ENCODE measurements at regions not wholly inside any gene's neighbourhood (a gene's known extent, or its start where the extent isn't known, plus 50 kb on each side); places are given as distances from the start of the nearest gene placed in this dataset.

DNA sequence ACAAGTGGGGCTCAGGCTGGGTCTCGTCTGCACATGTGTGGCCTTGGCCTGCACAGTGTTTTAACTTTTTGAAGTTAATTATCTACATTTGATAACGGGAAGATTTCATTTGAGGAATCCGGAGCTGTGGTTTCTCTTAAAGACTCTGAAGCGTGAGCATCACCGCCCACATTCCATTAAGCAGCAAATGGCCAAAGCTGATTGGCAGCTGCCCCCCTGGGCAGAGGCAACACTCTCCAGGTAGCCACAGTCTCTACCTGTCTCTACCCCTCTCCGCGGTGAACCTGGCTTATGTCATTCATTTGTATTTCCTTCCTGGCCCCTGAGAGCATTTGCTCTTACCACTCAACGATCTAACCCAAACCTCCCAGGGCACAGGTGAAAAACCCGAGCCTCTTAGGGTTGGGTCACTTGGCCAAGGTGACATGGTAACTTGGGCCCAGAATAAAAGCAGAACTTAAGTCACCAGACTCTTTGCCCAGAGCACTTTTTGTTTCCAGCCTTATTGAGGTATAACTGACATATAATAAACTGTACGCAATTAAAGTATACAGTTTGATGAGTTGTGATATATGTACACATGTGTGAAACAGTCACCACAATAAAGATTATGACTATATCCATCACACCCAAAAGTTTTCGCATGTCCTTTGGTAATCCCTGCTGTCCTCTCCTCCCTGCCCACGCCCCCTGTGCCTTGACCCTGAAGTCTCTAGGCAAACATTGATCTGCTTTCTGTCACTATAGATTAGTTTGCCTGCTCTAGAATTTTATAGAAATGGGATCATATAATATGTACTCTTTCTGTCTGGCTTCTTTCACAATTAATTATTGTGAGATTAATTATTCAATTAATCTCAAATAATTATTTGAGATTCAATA lies 245.7 kb upstream of the HES1 start:
- Histone ChIP-seq H3K36me3 (ENCODE audit: control insufficient read depth in 4 of 4, insufficient read depth in 3 of 4, low read depth in 1 of 4, low read length in 3 of 4) (no peaks in the 10 kb centered on the region), H3K9me3 (ENCODE audit: control insufficient read depth in 4 of 4, low read length in 3 of 4) (no peaks in the 10 kb centered on the region), H3K4me3 (ENCODE audit: low read depth in 1 of 3, low read length in 3 of 3) (no peak overlapping the region), H3K9ac (ENCODE audit: low read depth in 1 of 2, low read length in 2 of 2) (no peak overlapping the region), H3K27ac (ENCODE audit: low read depth in 1 of 2, low read length in 2 of 2) (no peak overlapping the region), H3K27me3 (ENCODE audit: control insufficient read depth in 4 of 4, insufficient read depth in 4 of 4, low read length in 3 of 4) (no peaks in the 10 kb centered on the region), H3K4me1 (ENCODE audit: control insufficient read depth in 4 of 4, insufficient read depth in 4 of 4, low read length in 3 of 4) (no peaks in the 10 kb centered on the region)
- WGBS: 76% methylated on average over 12 of the region's 12 CpGs
- no peak for TF ChIP-seq JUND (IDR thresholded peaks at IDR 0.05)
- TF ChIP-seq FOXA1 (IDR thresholded peaks at IDR 0.05): no peak
- TF ChIP-seq, protein P1, sequence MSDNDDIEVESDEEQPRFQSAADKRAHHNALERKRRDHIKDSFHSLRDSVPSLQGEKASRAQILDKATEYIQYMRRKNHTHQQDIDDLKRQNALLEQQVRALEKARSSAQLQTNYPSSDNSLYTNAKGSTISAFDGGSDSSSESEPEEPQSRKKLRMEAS (IDR thresholded peaks at IDR 0.05): no peak
- no peak for DNase-seq (ENCODE audit: low spot score)

DNA sequence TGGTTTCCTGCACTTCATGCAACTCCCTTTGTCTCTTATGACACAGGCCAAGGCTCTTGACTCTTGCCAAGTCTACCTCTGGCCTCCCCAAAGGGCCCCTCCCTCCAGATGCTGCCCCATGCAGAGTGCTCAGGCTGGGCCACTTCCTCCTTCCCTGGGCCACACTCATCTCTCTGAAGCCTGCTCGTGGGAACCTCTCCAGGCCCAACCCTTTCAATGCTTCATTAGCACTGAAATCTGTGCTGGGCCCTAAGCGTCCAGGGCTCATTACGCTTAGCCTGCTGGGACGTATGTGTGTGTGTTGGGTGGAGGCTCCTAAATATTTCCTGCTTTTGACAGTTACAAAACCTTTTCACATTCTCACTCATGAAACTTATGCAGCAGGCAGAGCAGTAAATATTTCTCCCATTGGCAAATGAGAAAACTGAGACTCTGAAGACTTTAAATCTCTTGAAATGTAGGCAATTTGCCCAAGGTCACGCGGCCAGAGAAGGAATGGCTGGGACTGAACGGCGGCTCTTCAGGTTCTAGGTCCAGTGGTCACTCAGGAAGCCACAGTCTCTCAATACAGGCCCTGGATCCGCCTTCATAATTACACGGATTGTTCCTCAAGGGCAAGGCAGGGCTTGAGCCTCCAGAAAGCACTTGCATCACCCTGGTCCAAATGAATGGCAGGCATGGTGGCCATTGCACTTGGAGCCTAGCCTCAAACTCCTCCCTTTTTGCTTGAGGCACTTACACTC lies 241.7 kb upstream of the HES1 start:
- WGBS: 82% methylated on average over 10 of the region's 10 CpGs
- Histone ChIP-seq H3K9ac (ENCODE audit: low read depth in 1 of 2, low read length in 2 of 2) (no peak overlapping the region), H3K27me3 (ENCODE audit: control insufficient read depth in 4 of 4, insufficient read depth in 4 of 4, low read length in 3 of 4) (no peaks in the 10 kb centered on the region), H3K4me1 (ENCODE audit: control insufficient read depth in 4 of 4, insufficient read depth in 4 of 4, low read length in 3 of 4) (no peaks in the 10 kb centered on the region), H3K9me3 (ENCODE audit: control insufficient read depth in 4 of 4, low read length in 3 of 4) (no peaks in the 10 kb centered on the region), H3K36me3 (ENCODE audit: control insufficient read depth in 4 of 4, insufficient read depth in 3 of 4, low read depth in 1 of 4, low read length in 3 of 4) (no peaks in the 10 kb centered on the region), H3K27ac (ENCODE audit: low read depth in 1 of 2, low read length in 2 of 2) (no peak overlapping the region), H3K4me3 (ENCODE audit: low read depth in 1 of 3, low read length in 3 of 3) (no peak overlapping the region)
- DNase-seq (ENCODE audit: low spot score): no peak
- TF ChIP-seq, protein P2, sequence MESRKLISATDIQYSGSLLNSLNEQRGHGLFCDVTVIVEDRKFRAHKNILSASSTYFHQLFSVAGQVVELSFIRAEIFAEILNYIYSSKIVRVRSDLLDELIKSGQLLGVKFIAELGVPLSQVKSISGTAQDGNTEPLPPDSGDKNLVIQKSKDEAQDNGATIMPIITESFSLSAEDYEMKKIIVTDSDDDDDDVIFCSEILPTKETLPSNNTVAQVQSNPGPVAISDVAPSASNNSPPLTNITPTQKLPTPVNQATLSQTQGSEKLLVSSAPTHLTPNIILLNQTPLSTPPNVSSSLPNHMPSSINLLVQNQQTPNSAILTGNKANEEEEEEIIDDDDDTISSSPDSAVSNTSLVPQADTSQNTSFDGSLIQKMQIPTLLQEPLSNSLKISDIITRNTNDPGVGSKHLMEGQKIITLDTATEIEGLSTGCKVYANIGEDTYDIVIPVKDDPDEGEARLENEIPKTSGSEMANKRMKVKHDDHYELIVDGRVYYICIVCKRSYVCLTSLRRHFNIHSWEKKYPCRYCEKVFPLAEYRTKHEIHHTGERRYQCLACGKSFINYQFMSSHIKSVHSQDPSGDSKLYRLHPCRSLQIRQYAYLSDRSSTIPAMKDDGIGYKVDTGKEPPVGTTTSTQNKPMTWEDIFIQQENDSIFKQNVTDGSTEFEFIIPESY (IDR thresholded peaks at IDR 0.05): no peak
- TF ChIP-seq, protein P1 (IDR thresholded peaks at IDR 0.05): no peak
- TF ChIP-seq RAD21 (IDR thresholded peaks at IDR 0.05) (no peak), GABPA (IDR thresholded peaks at IDR 0.05 in 1 of 2, conservative IDR thresholded peaks at IDR 0.05 in 1 of 2) (no peak)
- TF ChIP-seq, protein P3, sequence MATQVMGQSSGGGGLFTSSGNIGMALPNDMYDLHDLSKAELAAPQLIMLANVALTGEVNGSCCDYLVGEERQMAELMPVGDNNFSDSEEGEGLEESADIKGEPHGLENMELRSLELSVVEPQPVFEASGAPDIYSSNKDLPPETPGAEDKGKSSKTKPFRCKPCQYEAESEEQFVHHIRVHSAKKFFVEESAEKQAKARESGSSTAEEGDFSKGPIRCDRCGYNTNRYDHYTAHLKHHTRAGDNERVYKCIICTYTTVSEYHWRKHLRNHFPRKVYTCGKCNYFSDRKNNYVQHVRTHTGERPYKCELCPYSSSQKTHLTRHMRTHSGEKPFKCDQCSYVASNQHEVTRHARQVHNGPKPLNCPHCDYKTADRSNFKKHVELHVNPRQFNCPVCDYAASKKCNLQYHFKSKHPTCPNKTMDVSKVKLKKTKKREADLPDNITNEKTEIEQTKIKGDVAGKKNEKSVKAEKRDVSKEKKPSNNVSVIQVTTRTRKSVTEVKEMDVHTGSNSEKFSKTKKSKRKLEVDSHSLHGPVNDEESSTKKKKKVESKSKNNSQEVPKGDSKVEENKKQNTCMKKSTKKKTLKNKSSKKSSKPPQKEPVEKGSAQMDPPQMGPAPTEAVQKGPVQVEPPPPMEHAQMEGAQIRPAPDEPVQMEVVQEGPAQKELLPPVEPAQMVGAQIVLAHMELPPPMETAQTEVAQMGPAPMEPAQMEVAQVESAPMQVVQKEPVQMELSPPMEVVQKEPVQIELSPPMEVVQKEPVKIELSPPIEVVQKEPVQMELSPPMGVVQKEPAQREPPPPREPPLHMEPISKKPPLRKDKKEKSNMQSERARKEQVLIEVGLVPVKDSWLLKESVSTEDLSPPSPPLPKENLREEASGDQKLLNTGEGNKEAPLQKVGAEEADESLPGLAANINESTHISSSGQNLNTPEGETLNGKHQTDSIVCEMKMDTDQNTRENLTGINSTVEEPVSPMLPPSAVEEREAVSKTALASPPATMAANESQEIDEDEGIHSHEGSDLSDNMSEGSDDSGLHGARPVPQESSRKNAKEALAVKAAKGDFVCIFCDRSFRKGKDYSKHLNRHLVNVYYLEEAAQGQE (IDR thresholded peaks at IDR 0.05): no peak

DNA sequence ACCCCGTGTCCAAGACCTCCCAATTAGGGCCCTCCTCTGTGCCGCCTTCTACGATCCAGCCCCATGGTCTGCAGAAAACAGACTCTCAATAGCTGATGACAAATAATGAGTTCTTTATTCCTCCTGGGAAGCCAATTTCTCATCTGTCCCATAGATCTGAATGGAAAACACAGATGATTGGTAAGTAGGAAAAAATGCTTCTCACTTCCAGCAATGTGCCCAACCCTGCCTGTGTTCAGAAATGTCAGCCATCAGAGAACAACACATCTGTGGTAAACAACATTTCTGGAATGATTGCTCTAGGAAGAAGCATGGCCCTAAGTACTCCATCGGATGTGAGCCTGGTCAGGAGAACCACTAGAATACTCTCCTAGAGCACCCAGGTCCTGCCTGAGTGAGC lies 240.5 kb upstream of the HES1 start:
- Histone ChIP-seq H3K9me3 (ENCODE audit: control insufficient read depth in 4 of 4, low read length in 3 of 4) (no peaks in the 10 kb centered on the region), H3K27ac (ENCODE audit: low read depth in 1 of 2, low read length in 2 of 2) (no peak overlapping the region), H3K4me3 (ENCODE audit: low read depth in 1 of 3, low read length in 3 of 3) (no peak overlapping the region), H3K9ac (ENCODE audit: low read depth in 1 of 2, low read length in 2 of 2) (no peak overlapping the region), H3K27me3 (ENCODE audit: control insufficient read depth in 4 of 4, insufficient read depth in 4 of 4, low read length in 3 of 4) (no peaks in the 10 kb centered on the region), H3K36me3 (ENCODE audit: control insufficient read depth in 4 of 4, insufficient read depth in 3 of 4, low read depth in 1 of 4, low read length in 3 of 4) (no peaks in the 10 kb centered on the region), H3K4me1 (ENCODE audit: control insufficient read depth in 4 of 4, insufficient read depth in 4 of 4, low read length in 3 of 4) (no peaks in the 10 kb centered on the region)
- no peak for DNase-seq (ENCODE audit: low spot score)
- WGBS: 85% methylated on average over 4 of the region's 4 CpGs
- TF ChIP-seq GABPA (IDR thresholded peaks at IDR 0.05 in 1 of 2, conservative IDR thresholded peaks at IDR 0.05 in 1 of 2) (no peak), SP1 (IDR thresholded peaks at IDR 0.05) (no peak), YY1 (IDR thresholded peaks at IDR 0.05) (no peak), TAF1 (conservative IDR thresholded peaks at IDR 0.05) (no peak), RXRA (IDR thresholded peaks at IDR 0.05) (no peak), FOXA1 (IDR thresholded peaks at IDR 0.05) (no peak), RAD21 (IDR thresholded peaks at IDR 0.05) (no peak)
- TF ChIP-seq, protein P4, sequence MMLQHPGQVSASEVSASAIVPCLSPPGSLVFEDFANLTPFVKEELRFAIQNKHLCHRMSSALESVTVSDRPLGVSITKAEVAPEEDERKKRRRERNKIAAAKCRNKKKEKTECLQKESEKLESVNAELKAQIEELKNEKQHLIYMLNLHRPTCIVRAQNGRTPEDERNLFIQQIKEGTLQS (IDR thresholded peaks at IDR 0.05): no peak

All from liver (tissue), 7 donors.